Left lung (tissue), 4 donors: ENCODE measurements at regions not wholly inside any gene's neighbourhood (a gene's known extent, or its start where the extent isn't known, plus 50 kb on each side); places are given as distances from the start of the nearest gene placed in this dataset.

Source experiments
- ATAC-seq: fragments of 200-7000 bp; cut with Tn5 transposase; one replicate; pipeline ENCODE4 v1.9.1; 2020; ENCODE audit warnings: moderate library complexity
- DNase-seq, 4 donors: peaks; one replicate each; pipeline ENCODE4 v3.0.0-alpha.2; 2013 to 2020
- H3K27ac ChIP-seq, 2 donors: fragments of 200-600 bp; sonication (generic) in 1 of 2; one replicate each; pipeline versions ENCODE4 v1.5.0 to v1.8.0; 2020 to 2021
- H3K27me3 ChIP-seq, 2 donors: fragments of 200-600 bp; sonication (generic) in 1 of 2; one replicate each; pipeline versions ENCODE4 v1.5.0 to v1.8.0; 2020 to 2021
- H3K36me3 ChIP-seq, 2 donors: fragments of 200-600 bp; sonication (generic) in 1 of 2; one replicate each; pipeline versions ENCODE4 v1.5.0 to v1.8.0; 2020 to 2021
- H3K4me1 ChIP-seq, 2 donors: fragments of 200-600 bp; one replicate each; pipeline ENCODE4 v1.8.0; 2021
- H3K4me3 ChIP-seq, 2 donors: fragments of 200-600 bp; sonication (generic) in 1 of 2; one replicate each; pipeline versions ENCODE4 v1.5.0 to v1.8.0; 2020 to 2021; ENCODE audit warnings: mild to moderate bottlenecking in 1 of 2
- H3K9me3 ChIP-seq, 2 donors: fragments of 200-600 bp; sonication (generic) in 1 of 2; one replicate each; pipeline versions ENCODE4 v1.5.0 to v1.8.0; 2020 to 2021
- intact Hi-C, 2 donors: fragments of 100-400 bp; cut with DNase I; formaldehyde crosslinking; loops; one replicate each; pipeline versions ENCODE4 v1.11.2 to v1.14.2; 2022
- TF ChIP-seq, protein P1 (sequence below), 2 donors: fragments of 200-600 bp; sonication (generic) in 1 of 2; IDR thresholded peaks; one replicate each; pipeline versions ENCODE4 v1.5.0 to v1.8.0; 2021; ENCODE audit warnings: antibody characterized with exemption in 2 of 2
- donor health status: DM: no; HTN: yes; CAD: no.
- donor health status: DM: no; HTN: no; CAD: no.

GRCh38 chr11:10936626-10937384, 79.0 kb upstream of the ZBED5 start:
- Histone ChIP-seq H3K27ac (no peak overlapping the region), H3K36me3 (no peaks in the 10 kb centered on the region), H3K4me1 (peaks cover 4 to 17% of the 10 kb centered on the region in 2 donors), H3K4me3 (no peak overlapping the region), H3K27me3 (peaks cover 0 to 14% of the 10 kb centered on the region in 2 donors), H3K9me3 (no peaks in the 10 kb centered on the region)
- ATAC-seq = no peak
- intact Hi-C loops = loop anchor here in 1 of 2 donors (10.0 kb wide), 1 partner anchor 62 kb away; no protein-coding TSS in a partner anchor
- no peak for DNase-seq
- TF ChIP-seq, protein P1, sequence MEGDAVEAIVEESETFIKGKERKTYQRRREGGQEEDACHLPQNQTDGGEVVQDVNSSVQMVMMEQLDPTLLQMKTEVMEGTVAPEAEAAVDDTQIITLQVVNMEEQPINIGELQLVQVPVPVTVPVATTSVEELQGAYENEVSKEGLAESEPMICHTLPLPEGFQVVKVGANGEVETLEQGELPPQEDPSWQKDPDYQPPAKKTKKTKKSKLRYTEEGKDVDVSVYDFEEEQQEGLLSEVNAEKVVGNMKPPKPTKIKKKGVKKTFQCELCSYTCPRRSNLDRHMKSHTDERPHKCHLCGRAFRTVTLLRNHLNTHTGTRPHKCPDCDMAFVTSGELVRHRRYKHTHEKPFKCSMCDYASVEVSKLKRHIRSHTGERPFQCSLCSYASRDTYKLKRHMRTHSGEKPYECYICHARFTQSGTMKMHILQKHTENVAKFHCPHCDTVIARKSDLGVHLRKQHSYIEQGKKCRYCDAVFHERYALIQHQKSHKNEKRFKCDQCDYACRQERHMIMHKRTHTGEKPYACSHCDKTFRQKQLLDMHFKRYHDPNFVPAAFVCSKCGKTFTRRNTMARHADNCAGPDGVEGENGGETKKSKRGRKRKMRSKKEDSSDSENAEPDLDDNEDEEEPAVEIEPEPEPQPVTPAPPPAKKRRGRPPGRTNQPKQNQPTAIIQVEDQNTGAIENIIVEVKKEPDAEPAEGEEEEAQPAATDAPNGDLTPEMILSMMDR (IDR thresholded peaks at IDR 0.05) = no peak

DNA sequence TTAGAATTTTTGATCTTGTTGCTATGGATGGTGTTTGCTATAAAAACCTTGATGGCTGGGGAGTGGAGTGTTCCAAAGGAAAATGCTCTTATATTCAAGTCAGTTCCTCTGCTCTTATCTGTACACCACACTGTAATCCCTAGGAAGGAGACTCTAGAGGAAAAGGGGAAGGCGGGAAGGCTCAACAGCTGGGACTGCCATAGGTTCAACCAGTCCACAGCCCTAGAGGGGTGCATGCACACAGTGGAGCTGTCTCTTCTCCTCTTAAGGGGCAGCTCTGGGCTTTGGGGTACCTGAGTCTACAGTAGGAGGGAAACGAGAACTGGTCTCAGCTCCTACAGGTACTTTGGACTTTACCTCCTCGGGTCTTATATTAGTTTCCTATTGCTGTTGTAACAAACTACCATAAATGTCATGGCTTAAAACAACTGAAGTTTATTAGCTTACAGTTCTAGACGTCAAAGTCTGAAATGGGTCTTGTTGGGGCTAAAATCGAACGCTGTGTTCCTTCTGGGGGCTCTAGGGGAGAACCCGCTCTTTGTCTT, 77.2 kb upstream of the ZBED5 start:
- Histone ChIP-seq H3K36me3 (no peaks in the 10 kb centered on the region), H3K27ac (no peak overlapping the region), H3K9me3 (no peaks in the 10 kb centered on the region), H3K4me1 (peaks cover 4 to 23% of the 10 kb centered on the region in 2 donors), H3K4me3 (no peak overlapping the region), H3K27me3 (peaks cover 0 to 32% of the 10 kb centered on the region in 2 donors)
- TF ChIP-seq, protein P1 (IDR thresholded peaks at IDR 0.05) = no peak
- intact Hi-C loops = loop anchor here in 1 of 2 donors (10.0 kb wide), 1 partner anchor 60 kb away; no protein-coding TSS in a partner anchor
- DNase-seq (no peak), ATAC-seq (no peak)

GRCh38 chr11:10934293-10934860, 76.5 kb upstream of the ZBED5 start:
- peaks cover 0 to 39% of the 10 kb centered on the region in 2 donors for H3K27me3 ChIP-seq
- no peaks in the 10 kb centered on the region for H3K36me3 ChIP-seq
- DNase-seq (peak in 1 of 4 donors; percentile 38), ATAC-seq (peak; percentile 32)
- TF ChIP-seq, protein P1 (IDR thresholded peaks at IDR 0.05) = no peak
- peaks cover 4 to 25% of the 10 kb centered on the region in 2 donors for H3K4me1 ChIP-seq
- H3K27ac ChIP-seq = peak overlapping the region; percentile 72 to 79
- intact Hi-C loops = loop anchor here in 1 of 2 donors (5.0 to 10.0 kb wide), 2 partner anchors 60 to 88 kb away; no protein-coding TSS in a partner anchor
- no peaks in the 10 kb centered on the region for H3K9me3 ChIP-seq
- H3K4me3 ChIP-seq = peak overlapping the region; percentile 16 to 34

DNA sequence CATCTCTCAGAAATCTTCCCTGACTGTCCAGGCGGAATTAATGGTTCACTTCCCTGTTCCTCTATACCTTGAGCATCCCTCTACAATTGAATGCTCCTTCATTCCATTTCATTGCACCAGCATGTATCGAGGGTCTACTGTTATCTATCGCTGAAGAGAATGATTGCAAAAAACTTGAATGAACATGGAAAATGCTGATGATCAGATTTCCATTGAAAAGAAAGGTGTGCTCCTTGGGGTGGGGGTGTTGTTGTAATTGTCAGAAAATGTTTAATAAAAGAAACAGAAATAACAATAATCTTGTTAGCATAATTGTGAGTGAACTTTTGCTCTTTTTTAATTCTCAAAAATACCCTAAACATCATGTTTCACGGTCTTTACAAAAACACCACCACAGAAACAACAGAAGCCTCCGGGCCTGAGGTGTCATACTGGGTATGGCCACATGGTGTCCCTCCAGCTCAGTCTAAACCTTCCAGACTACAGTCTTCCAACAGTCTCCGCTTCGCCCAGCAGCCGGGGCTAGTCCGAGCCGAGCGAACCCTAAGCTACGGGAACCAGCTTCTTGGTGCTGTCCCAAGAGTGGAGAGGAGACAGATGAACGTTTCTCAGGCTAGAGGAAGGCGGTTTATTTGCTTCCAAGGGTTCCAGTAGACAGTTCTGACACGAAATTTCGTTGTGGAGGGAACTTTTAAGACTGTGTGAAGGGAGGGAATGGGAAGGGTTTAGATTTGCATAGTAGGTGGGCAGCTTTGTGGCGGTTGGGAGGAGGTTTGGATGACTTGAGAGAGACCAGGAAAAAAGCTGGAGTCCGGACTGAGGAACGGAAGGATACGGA, 75.8 kb upstream of the ZBED5 start:
- peak; percentile 90 for ATAC-seq
- TF ChIP-seq, protein P1 (IDR thresholded peaks at IDR 0.05) = peak; percentile 95 to 97
- Histone ChIP-seq H3K4me1 (peaks cover 4 to 25% of the 10 kb centered on the region in 2 donors), H3K27ac (peak overlapping the region; percentile 72 to 79), H3K9me3 (no peaks in the 10 kb centered on the region), H3K4me3 (peak overlapping the region; percentile 16 to 34), H3K36me3 (no peaks in the 10 kb centered on the region), H3K27me3 (peaks cover 0 to 41% of the 10 kb centered on the region in 2 donors)
- DNase-seq = peak; percentile 90 to 95 (median 91)
- intact Hi-C loops = loop anchor here in 1 of 2 donors (5.0 to 10.0 kb wide), 2 partner anchors 59 to 89 kb away; no protein-coding TSS in a partner anchor
